ENCODE measurements at regions not wholly inside any gene's neighbourhood (a gene's known extent, or its start where the extent isn't known, plus 50 kb on each side); places are given as distances from the start of the nearest gene placed in this dataset.

DNA sequence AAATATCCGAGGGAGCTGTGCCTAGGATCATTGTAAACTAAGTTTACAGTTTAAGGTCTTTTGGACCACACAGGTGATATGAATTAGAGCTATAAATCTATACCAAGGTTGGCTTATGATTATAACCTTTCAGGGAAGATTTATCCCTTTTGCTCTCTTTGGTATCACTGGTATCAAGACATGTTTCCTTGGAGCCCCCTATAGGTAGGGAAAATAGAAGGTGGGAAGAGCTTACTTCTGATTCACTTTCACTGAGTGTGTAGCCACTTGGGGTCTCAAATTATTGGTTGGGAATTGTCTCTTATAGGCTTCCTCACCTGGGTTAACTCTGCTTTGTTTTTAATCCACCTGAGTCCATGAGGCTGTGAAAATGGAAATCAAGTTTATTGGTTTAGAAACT is 262.1 kb upstream of the NR3C2 start:
- TF ChIP-seq, protein P1, sequence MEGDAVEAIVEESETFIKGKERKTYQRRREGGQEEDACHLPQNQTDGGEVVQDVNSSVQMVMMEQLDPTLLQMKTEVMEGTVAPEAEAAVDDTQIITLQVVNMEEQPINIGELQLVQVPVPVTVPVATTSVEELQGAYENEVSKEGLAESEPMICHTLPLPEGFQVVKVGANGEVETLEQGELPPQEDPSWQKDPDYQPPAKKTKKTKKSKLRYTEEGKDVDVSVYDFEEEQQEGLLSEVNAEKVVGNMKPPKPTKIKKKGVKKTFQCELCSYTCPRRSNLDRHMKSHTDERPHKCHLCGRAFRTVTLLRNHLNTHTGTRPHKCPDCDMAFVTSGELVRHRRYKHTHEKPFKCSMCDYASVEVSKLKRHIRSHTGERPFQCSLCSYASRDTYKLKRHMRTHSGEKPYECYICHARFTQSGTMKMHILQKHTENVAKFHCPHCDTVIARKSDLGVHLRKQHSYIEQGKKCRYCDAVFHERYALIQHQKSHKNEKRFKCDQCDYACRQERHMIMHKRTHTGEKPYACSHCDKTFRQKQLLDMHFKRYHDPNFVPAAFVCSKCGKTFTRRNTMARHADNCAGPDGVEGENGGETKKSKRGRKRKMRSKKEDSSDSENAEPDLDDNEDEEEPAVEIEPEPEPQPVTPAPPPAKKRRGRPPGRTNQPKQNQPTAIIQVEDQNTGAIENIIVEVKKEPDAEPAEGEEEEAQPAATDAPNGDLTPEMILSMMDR (IDR thresholded peaks at IDR 0.05): no peak
- no peak for TF ChIP-seq EZH2 (IDR thresholded peaks at IDR 0.05; ENCODE audit: borderline replicate concordance, insufficient read depth, low read depth, low read length, poor library complexity, severe bottlenecking)

All from B cell (primary cell).